ENCODE measurements at regions not wholly inside any gene's neighbourhood (a gene's known extent, or its start where the extent isn't known, plus 50 kb on each side); places are given as distances from the start of the nearest gene placed in this dataset.

DNA sequence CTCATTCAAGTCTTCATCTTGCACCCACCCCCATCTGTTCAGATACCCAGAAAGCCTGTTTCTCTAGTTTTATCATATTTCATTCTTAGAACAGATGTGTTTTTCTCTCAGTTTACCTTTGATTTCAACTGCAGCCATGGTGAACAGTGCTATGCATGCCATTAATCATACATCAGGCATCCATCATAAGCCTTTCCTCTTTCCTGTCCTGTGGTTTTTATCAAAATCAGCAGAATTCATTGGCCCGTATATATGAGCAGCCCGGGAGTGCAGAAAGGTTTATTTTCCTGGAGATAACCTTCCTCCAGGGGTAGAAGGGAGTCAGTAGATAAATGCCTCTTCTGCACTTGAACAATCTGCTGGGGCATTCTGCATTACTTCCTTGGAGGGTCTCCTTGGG, 65.7 kb downstream of the IL21 start:
- DNase-seq = no peak

DNA sequence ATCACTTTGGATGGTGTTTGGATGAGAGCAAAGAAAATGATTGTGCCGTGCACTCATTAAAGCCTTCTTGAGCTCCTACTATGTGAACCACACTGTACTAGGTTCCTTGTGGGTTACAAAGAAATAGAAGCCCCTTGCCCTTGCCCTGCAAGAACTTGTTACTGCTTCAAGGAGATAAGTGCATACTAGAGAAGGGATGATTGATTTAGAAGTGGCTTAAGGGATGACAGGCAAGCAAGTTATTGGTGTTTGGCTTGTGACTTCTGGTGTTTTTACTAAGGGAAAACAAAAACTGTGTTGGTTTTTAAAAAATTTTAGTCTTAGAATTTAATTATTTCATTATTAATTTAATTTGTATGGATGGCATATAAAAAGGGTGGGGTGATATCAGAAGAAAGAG, 67.4 kb downstream of the IL21 start:
- no peak for DNase-seq

GRCh38 chr4:122552898-122553297, 68.0 kb downstream of the IL21 start:
- no peak for DNase-seq

GRCh38 chr4:122548886-122549630, 71.8 kb downstream of the IL21 start:
- DNase-seq = no peak

GRCh38 chr4:122548452-122548851, 72.4 kb downstream of the IL21 start:
- peak; percentile 11 for DNase-seq

GRCh38 chr4:122542411-122543236, 78.2 kb downstream of the IL21 start:
- DNase-seq = no peak

- no peak for DNase-seq
Measured at GRCh38 chr4:122541996-122542395, 78.9 kb downstream of the IL21 start.

DNA sequence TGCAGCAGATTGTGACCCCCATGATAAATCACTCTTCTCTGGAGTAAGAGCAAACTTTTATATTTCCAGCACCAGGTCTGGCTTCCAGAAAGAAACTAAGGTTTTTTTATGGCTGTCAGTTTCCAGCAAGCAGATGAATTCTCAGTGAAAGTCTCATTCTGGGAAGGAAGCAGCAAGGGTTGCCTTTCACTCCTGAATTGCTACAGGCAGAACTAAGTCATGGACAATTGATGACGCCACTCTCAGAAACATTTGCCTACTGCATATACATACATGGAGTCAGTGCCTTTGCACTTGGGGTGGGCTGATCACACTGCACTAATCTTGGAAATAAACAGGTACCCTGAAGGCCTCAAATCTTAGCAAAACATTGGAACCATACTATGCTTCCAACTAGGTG, 80.0 kb downstream of the IL21 start:
- DNase-seq = no peak

GRCh38 chr4:122539861-122540465, 80.9 kb downstream of the IL21 start:
- DNase-seq = peak; percentile 7

- no peak for DNase-seq
Measured at GRCh38 chr4:122537388-122538135, 81.0 kb upstream of the IL2 start.

DNA sequence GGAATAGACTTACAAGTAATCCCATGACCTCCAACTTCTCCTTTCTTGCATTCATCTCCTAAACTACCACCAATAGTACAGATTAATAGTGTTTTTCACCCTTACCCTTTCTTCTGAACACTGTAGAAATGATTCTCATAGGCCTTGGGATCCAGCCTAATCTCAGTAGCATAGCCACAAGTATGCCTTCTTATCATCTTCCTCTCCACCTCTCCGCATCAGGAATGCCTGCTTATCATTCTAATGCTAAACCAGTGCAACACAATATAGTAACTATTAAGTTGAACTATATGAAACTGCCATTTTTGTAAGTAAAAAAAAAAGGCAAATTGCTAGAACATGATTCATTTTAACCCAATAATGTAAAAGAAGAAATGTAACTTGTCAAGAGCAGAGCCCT, 79.5 kb upstream of the IL2 start:
- no peak for DNase-seq

DNA sequence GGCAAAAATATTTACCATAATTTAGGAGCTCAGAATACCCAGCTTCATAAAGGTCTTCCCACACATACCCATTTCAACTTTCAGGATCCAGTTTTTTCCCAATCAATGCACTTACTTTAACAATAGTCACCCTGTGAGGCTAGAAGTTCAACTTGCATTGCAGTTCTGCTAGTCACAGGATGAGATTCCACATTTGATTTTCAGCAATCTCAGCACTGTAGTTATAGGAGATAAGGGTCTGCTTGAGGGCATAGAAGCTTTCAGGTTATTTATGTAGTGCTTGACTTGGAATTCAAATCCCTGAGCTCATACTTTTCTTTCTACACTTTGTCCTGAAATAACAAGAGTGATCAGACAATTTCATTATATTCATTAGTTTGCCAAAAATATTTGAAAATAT, 78.3 kb upstream of the IL2 start:
- no peak for DNase-seq

DNA sequence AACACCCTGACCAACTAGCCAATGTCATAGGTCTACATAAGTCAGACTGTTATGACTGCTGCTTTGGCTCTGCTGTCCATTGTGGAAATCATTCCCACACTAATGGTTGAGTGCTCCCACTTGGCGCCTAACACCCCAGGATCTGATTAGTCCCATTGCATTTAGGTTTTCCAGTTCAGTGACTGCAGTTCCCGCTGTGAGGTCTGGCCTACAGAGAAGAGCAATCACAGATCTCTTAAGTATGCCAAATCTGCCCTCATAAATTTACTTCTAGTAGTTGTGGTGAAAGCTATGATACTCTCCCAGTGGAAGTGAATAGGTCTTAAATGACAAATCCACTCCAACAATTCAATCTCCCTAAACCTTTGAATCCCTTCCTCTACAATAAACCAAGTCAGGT, 77.3 kb upstream of the IL2 start:
- DNase-seq = no peak

DNA sequence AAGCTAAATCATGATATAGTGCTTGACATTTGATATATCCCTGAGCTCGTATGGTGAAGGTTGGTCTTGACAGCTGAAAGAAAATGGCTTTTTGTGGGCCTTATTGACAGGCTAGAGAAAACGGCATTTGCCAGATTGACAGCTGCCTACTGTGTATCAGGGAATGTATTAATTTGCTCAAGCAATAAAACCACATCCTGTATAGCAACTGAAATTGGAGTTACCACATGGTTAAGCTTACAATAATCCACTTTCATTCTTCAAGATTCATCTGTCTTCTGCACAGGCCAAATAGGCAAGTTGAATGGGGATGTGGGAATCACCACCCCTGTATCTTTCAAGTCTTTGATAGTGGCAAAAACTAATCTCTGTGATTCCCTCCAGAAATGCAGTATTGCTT, 76.2 kb upstream of the IL2 start:
- DNase-seq = no peak

- DNase-seq = no peak
Measured at GRCh38 chr4:122531514-122531913, 75.0 kb upstream of the IL2 start.

GRCh38 chr4:122531038-122531437, 74.5 kb upstream of the IL2 start:
- no peak for DNase-seq

DNA sequence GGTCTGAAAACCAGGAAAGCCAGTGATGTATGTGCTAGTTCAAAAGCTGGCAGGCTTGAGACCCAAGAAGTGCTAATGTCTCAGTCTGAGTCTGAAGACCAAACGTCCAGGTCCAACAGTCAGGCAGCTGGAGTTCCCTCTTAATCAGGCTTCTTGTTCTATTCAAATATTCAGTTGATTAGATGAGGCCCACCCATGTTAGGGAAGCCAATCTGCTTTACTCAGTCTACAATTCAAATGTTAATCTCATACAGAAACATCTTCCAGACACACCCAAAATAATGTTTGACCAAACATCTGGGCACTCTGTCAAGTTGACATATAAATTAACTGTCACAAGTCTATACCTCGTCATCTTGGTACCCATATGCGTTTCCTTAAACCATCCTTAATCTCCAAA, 72.4 kb upstream of the IL2 start:
- DNase-seq = no peak

- DNase-seq = no peak
Measured at GRCh38 chr4:122525865-122526264, 69.3 kb upstream of the IL2 start.

- no peak for DNase-seq
Measured at GRCh38 chr4:122524176-122524575, 67.7 kb upstream of the IL2 start.

DNA sequence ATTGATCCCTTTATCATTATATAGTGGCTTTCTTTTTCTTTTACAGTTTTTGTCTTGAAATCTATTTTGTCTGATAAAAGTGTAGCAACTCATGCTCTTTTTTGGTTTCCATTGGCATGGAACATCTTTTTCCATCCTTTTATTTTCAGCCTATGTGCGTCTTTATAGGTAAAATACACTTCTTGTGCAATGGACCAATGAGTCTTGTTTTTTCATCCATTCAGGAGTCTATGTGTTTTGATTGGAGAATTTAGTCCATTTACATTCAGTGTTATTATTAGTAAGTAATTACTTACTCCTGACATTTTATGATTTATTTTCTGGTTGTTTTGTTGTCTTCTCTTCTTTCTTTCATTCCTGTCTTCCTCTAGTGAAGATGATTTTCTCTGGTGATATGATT, 66.4 kb upstream of the IL2 start:
- DNase-seq = no peak

- no peak for DNase-seq
Measured at GRCh38 chr4:122517345-122517744, 60.8 kb upstream of the IL2 start.

DNA sequence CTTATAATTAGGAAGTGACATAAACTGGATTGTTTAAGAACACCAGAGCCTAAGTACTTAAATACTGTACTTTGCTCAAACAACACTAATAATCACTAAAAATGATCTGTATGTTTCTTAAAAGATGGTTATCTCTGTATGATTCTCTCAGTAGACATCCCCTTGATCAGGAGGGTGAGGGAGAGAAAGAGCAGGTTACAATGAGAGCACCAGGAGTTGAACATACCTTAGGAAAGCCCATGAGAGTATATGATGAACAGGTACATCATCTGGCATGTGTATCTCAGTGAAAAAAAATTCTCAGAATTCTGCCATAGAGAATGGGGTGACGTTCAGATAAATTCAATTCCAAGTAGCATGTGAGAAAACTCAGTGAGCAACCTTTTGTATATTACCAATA, 59.9 kb upstream of the IL2 start:
- no peak for DNase-seq

GRCh38 chr4:122514671-122515070, 58.1 kb upstream of the IL2 start:
- DNase-seq = no peak
